ENCODE measurements at regions not wholly inside any gene's neighbourhood (a gene's known extent, or its start where the extent isn't known, plus 50 kb on each side); places are given as distances from the start of the nearest gene placed in this dataset.

DNA sequence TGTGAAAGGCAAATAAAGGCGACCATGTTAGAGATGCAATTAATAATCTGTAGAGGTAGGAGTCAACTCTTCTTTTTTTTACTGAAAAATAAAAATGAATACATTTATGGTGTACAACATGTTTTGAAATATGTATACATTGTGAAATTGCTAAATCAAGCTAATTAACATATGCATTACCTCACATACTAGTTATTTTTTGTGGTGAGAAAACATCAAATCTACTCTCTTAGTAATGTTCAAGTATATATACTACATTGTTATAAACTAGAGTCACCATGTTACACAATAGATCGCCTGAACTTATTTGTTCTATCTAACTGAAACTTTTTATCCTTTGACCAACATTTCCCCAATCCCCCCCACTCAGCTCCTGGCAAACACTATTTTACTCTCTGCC lies 143.2 kb downstream of the POU4F1 start:
- no peak overlapping the region for H3K4me3 ChIP-seq
- no peak for DNase-seq (ENCODE audit: low spot score)
- no peak overlapping the region for H3K27ac ChIP-seq
- TF ChIP-seq, protein P1, sequence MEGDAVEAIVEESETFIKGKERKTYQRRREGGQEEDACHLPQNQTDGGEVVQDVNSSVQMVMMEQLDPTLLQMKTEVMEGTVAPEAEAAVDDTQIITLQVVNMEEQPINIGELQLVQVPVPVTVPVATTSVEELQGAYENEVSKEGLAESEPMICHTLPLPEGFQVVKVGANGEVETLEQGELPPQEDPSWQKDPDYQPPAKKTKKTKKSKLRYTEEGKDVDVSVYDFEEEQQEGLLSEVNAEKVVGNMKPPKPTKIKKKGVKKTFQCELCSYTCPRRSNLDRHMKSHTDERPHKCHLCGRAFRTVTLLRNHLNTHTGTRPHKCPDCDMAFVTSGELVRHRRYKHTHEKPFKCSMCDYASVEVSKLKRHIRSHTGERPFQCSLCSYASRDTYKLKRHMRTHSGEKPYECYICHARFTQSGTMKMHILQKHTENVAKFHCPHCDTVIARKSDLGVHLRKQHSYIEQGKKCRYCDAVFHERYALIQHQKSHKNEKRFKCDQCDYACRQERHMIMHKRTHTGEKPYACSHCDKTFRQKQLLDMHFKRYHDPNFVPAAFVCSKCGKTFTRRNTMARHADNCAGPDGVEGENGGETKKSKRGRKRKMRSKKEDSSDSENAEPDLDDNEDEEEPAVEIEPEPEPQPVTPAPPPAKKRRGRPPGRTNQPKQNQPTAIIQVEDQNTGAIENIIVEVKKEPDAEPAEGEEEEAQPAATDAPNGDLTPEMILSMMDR (IDR thresholded peaks at IDR 0.05): no peak

DNA sequence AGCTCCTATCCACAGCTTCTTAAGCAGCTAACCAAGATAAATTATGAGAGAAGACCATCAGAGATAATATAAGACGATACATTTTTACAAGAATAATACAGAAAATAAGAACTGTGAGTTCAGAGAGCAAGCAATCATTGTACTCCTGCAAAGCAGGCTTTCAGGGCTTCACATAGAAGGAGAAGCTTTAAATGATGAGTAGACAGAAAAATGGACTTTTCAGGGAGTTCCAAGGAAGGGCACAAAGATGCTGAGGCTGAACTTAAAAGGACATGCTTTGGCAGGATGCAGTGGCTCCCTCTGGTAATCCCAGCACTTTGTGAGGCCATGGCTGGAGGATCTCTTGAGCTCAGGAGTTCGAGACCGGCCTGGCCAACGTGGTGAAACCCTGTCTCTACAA lies 159.5 kb downstream of the POU4F1 start:
- Histone ChIP-seq H3K27ac (no peak overlapping the region), H3K4me3 (no peak overlapping the region)
- DNase-seq (ENCODE audit: low spot score): no peak
- TF ChIP-seq, protein P1 (IDR thresholded peaks at IDR 0.05): no peak

DNA sequence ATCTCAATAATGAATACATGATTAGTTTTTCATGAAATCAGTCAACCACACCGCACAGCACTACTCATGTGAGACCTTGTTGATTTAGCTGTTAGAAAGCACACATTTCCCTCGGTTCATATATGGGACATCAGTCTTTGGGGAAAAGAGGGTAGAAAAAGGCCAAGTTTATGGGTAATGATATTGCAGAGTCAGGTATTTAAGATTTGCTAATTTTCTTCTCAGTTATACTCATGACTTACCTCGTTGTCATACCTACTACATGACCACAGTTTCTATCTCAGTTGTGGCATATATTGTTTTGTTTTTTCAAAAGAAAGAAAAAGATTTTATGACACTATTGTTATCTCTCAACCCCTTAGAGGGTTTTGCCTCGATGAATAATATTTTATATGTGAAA lies 165.6 kb downstream of the POU4F1 start:
- Histone ChIP-seq H3K4me3 (no peak overlapping the region), H3K27ac (no peak overlapping the region)
- TF ChIP-seq, protein P1 (IDR thresholded peaks at IDR 0.05): no peak
- no peak for DNase-seq (ENCODE audit: low spot score)

DNA sequence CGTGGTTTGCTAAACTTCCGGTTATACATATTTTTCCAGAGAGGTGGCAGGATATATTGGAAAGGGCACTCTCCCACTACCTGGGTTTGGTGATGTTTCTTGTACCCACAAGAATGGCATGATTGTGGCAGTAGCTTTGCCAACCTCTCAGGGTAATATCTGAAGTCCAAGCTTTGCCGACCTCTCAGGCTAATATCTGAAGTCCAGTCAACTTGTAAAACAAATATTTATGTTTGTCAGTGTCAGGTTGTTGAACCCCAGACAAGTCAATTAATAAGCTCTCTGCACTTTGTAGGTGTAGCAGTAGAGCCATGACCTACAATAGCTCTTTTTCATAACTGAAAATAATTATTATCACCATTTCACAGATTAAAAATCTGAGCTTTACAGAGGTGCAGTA lies 167.0 kb downstream of the POU4F1 start:
- Histone ChIP-seq H3K27ac (no peak overlapping the region), H3K4me3 (no peak overlapping the region)
- TF ChIP-seq, protein P1 (IDR thresholded peaks at IDR 0.05): no peak
- DNase-seq (ENCODE audit: low spot score): no peak

DNA sequence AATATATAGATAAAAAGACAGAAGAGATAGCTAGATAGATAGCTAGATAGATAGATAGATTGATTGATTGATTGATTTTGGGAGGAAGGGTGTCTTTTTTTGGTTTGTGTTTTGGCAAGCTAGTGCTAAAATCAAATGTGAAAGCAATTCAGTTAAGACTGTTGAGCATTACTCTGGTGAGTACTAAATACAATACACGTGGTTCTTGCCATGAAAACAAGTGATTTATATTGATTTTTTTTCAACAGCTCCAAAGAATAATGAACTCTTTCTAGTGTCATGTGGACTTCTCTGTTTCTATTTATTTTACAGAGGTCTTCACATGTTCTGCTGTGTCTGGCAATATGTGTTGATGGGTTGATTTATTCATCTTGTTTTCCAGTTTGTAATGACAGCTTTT lies 172.0 kb downstream of the POU4F1 start:
- TF ChIP-seq, protein P1 (IDR thresholded peaks at IDR 0.05): no peak

DNA sequence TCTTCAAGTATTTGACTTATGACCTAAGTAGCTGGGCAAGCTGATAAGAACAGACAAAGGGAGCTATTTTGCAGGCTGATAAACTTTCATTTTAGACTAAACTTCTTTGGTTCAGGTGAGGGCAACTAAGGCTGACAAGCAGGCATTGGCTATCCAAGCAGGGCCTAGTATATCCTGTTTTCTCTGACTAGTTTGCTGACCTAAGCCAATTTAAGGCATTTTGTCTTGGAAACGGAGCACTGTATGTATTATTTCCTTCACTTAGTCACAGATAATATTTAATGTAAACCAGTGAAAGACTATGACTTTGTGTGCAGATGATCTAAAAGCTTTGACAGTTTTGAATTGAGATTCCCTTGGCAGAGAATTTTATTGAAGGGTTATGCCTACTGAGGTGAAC lies 172.5 kb downstream of the POU4F1 start:
- H3K4me3 ChIP-seq: no peak overlapping the region
- TF ChIP-seq, protein P1 (IDR thresholded peaks at IDR 0.05): no peak
- no peak for DNase-seq (ENCODE audit: low spot score)
- no peak overlapping the region for H3K27ac ChIP-seq

More for the DNA sequence above, 172.0 kb downstream of the POU4F1 start:
- Histone ChIP-seq H3K4me3 (no peak overlapping the region), H3K27ac (no peak overlapping the region)
- no peak for DNase-seq (ENCODE audit: low spot score)

DNA sequence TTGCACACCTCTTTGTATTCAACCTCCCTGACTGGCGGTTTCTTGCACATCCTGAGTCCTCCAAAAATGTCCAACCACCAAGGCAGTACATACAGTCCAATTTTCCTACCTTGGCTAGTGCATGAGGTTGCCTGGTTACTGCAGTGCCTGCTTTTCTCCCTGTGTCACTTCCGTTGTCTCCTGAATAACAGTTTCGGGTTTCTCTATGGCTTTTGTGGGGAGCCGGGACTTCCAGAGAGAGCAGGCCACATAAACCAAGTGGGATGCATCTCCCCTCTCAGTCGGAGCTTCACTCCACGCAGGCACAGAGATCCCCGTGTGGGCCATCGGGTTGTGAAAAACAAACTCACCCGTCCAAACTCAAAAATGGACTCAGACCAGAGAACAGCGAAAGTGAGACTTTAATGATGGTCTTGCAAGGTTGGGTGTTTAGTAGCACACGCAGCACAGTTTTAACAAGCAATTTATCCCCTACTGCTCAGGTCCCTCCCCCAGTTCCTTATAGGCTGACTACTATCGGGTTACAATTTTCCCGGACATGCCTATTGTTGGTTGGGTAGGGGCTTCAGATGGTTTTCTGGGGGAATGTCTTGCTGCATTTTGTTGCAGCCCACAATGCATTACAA lies 173.1 kb downstream of the POU4F1 start:
- Histone ChIP-seq H3K4me3 (no peak overlapping the region), H3K27ac (no peak overlapping the region)
- DNase-seq (ENCODE audit: low spot score): no peak
- TF ChIP-seq, protein P1 (IDR thresholded peaks at IDR 0.05): no peak
